ENCODE measurements at regions not wholly inside any gene's neighbourhood (a gene's known extent, or its start where the extent isn't known, plus 50 kb on each side); places are given as distances from the start of the nearest gene placed in this dataset.

DNA sequence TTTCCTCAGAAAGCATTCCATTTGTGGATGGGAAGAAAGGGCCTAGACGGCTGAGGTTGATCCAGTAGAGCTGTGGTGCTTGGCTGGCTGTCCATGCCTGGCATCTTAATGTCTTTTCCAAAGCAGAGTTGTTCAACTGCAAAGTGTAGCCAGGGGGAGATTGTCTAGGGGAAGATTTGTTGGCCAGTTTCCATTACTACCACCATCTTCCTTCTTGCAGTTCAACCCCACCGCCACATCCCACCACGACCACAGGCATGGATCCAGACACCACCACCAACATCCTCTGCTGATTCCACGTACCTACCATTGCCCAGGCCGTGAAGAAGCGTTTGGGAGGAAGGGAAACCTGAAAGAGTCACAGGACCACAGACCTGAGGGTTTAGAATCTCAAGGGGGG, 50.7 kb upstream of the HAAO start:
- Histone ChIP-seq H3K4me1 (peaks cover 0 to 6% of the 10 kb centered on the region in 2 donors), H3K36me3 (no peaks in the 10 kb centered on the region), H3K9me3 (no peaks in the 10 kb centered on the region), H3K27me3 (no peaks in the 10 kb centered on the region), H3K4me3 (no peak overlapping the region), H3K27ac (no peak overlapping the region)
- TF ChIP-seq, protein P1, sequence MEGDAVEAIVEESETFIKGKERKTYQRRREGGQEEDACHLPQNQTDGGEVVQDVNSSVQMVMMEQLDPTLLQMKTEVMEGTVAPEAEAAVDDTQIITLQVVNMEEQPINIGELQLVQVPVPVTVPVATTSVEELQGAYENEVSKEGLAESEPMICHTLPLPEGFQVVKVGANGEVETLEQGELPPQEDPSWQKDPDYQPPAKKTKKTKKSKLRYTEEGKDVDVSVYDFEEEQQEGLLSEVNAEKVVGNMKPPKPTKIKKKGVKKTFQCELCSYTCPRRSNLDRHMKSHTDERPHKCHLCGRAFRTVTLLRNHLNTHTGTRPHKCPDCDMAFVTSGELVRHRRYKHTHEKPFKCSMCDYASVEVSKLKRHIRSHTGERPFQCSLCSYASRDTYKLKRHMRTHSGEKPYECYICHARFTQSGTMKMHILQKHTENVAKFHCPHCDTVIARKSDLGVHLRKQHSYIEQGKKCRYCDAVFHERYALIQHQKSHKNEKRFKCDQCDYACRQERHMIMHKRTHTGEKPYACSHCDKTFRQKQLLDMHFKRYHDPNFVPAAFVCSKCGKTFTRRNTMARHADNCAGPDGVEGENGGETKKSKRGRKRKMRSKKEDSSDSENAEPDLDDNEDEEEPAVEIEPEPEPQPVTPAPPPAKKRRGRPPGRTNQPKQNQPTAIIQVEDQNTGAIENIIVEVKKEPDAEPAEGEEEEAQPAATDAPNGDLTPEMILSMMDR (IDR thresholded peaks at IDR 0.05), result no peak
- no peak for DNase-seq
- ATAC-seq, result no peak
- intact Hi-C loops (cut with DNase I), result no loop called here

DNA sequence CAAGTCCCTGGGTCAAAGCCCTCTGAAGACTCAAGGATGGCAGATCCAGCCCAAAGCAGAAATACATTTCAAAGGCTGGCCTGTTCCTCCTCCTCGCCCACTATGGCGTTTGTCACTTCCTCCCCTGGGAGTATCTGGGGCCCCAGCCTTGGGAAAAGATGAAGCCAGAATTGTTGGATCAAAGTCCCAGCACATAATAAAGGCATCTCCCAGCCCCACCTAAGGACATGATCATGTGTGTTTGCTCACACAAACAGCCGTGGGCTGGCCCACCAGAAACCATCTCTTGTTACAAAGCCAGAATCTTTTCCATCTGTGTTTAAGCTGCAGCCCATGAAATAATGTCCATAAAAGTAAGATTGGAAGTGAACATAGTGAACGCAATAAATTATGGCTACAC, 50.1 kb upstream of the HAAO start:
- no peaks in the 10 kb centered on the region for H3K9me3 ChIP-seq
- ATAC-seq (no peak), DNase-seq (no peak)
- peaks cover 0 to 6% of the 10 kb centered on the region in 2 donors for H3K4me1 ChIP-seq
- H3K36me3 ChIP-seq, result no peaks in the 10 kb centered on the region
- intact Hi-C loops (cut with DNase I), result no loop called here
- no peaks in the 10 kb centered on the region for H3K27me3 ChIP-seq
- no peak overlapping the region for H3K4me3 ChIP-seq
- no peak overlapping the region for H3K27ac ChIP-seq
- TF ChIP-seq, protein P1 (IDR thresholded peaks at IDR 0.05), result no peak
